Upper lobe of left lung (tissue), 6 donors: ENCODE measurements at regions not wholly inside any gene's neighbourhood (a gene's known extent, or its start where the extent isn't known, plus 50 kb on each side); places are given as distances from the start of the nearest gene placed in this dataset.

Source experiments
- ATAC-seq, 2 donors: fragments of 200-7000 bp; cut with Tn5 transposase; one replicate each; pipeline ENCODE4 v1.9.1; 2022; ENCODE audit warnings: mild to moderate bottlenecking in 2 of 2, moderate library complexity in 2 of 2; ENCODE audit not compliant: low FRiP score in 2 of 2
- DNase-seq, 2 donors: peaks; one replicate each; pipeline ENCODE4 v3.0.0-alpha.2; 2019 to 2020
- H3K27ac ChIP-seq, 4 donors: fragments of 200-600 bp; sonication (generic); one replicate each; pipeline ENCODE4 v1.5.1; 2016 to 2019
- H3K27me3 ChIP-seq, 4 donors: fragments of 200-600 bp; sonication (generic); one replicate each; pipeline ENCODE4 v1.5.1; 2017 to 2019
- H3K36me3 ChIP-seq, 4 donors: fragments of 200-600 bp; sonication (generic); one replicate each; pipeline ENCODE4 v1.5.1; 2016 to 2019
- H3K4me1 ChIP-seq, 4 donors: fragments of 200-600 bp; sonication (generic); one replicate each; pipeline ENCODE4 v1.5.1; 2018 to 2019
- H3K4me3 ChIP-seq, 4 donors: fragments of 200-600 bp; sonication (generic); one replicate each; pipeline ENCODE4 v1.5.1; 2017 to 2019; ENCODE audit warnings: mild to moderate bottlenecking in 2 of 4, moderate library complexity in 1 of 4
- H3K9me3 ChIP-seq, 4 donors: fragments of 200-600 bp; sonication (generic); one replicate each; pipeline ENCODE4 v1.5.1; 2018 to 2019
- CTCF ChIP-seq, 6 experiments: fragments of 450-650 bp in 4 of 6; fragments of 200-600 bp in 2 of 6; sonication (generic) in 2 of 6; IDR thresholded peaks; one replicate each; pipeline ENCODE4 v1.5.1; 2016 to 2019; ENCODE audit warnings: antibody characterized with exemption in 6 of 6
- EP300 ChIP-seq, 4 donors: sonication (generic); formaldehyde crosslinking; IDR thresholded peaks; one replicate each; pipeline ENCODE4 v1.5.1; 2017; ENCODE audit warnings: antibody characterized with exemption in 4 of 4, control low read depth in 2 of 4
- POLR2A ChIP-seq, 4 donors: fragments of 450-650 bp; IDR thresholded peaks; one replicate each; pipeline ENCODE4 v1.5.1; 2016 to 2017; ENCODE audit warnings: antibody characterized with exemption in 4 of 4, mild to moderate bottlenecking in 2 of 4
- POLR2AphosphoS5 ChIP-seq, 2 donors: sonication (generic); formaldehyde crosslinking; IDR thresholded peaks; one replicate each; pipeline ENCODE4 v1.5.1; 2017; ENCODE audit warnings: antibody characterized with exemption in 2 of 2
- WGBS, 2 donors: methylation state at CpG; one replicate each; pipeline ENCODE4 v1.1.5; 2017 to 2018; 5-methylcytosine and 5-hydroxymethylcytosine counted together
- donor health status: DM: no; HTN: no; CAD: no; lungs with moderate emphysema.
- donor health status: DM: no; HTN: yes; CAD: no; lungs with severe emphysema.

GRCh38 chr4:138487230-138487629 lies 245.1 kb upstream of the SLC7A11 start:
- ATAC-seq: no peak
- no peaks in the 10 kb centered on the region for H3K9me3 ChIP-seq
- no peaks in the 10 kb centered on the region for H3K36me3 ChIP-seq
- no peak overlapping the region for H3K4me3 ChIP-seq
- no peak for TF ChIP-seq EP300 (IDR thresholded peaks at IDR 0.05)
- no peak for TF ChIP-seq POLR2AphosphoS5 (IDR thresholded peaks at IDR 0.05)
- TF ChIP-seq POLR2A (IDR thresholded peaks at IDR 0.05): no peak
- no peak for TF ChIP-seq CTCF (IDR thresholded peaks at IDR 0.05)
- DNase-seq: no peak
- 31 to 63% methylated on average over 2 of the region's 2 CpGs for WGBS, 2 donors
- no peaks in the 10 kb centered on the region for H3K27me3 ChIP-seq
- H3K4me1 ChIP-seq: no peaks in the 10 kb centered on the region
- H3K27ac ChIP-seq: no peak overlapping the region

- no peak for TF ChIP-seq POLR2AphosphoS5 (IDR thresholded peaks at IDR 0.05)
- no peak for TF ChIP-seq POLR2A (IDR thresholded peaks at IDR 0.05)
- no peak for TF ChIP-seq EP300 (IDR thresholded peaks at IDR 0.05)
- no peak for TF ChIP-seq CTCF (IDR thresholded peaks at IDR 0.05)
Measured at GRCh38 chr4:138485498-138485897, 243.3 kb upstream of the SLC7A11 start.

GRCh38 chr4:138475116-138475515 lies 233.0 kb upstream of the SLC7A11 start:
- Histone ChIP-seq H3K9me3 (no peaks in the 10 kb centered on the region), H3K4me1 (no peaks in the 10 kb centered on the region), H3K36me3 (no peaks in the 10 kb centered on the region), H3K27me3 (no peaks in the 10 kb centered on the region), H3K27ac (no peak overlapping the region), H3K4me3 (no peak overlapping the region)
- 88% methylated on average over 1 of the region's 1 CpG for WGBS, 2 donors
- no peak for TF ChIP-seq POLR2AphosphoS5 (IDR thresholded peaks at IDR 0.05)
- TF ChIP-seq CTCF (IDR thresholded peaks at IDR 0.05): no peak
- no peak for TF ChIP-seq EP300 (IDR thresholded peaks at IDR 0.05)
- TF ChIP-seq POLR2A (IDR thresholded peaks at IDR 0.05): no peak
- no peak for ATAC-seq
- DNase-seq: no peak

More at GRCh38 chr4:138485498-138485897, 243.3 kb upstream of the SLC7A11 start:
- no peaks in the 10 kb centered on the region for H3K36me3 ChIP-seq
- DNase-seq (no peak), ATAC-seq (no peak)
- H3K27ac ChIP-seq: no peak overlapping the region
- no peak overlapping the region for H3K4me3 ChIP-seq
- 86 to 96% methylated on average over 3 of the region's 3 CpGs for WGBS, 2 donors
- H3K27me3 ChIP-seq: no peaks in the 10 kb centered on the region
- H3K9me3 ChIP-seq: no peaks in the 10 kb centered on the region
- no peaks in the 10 kb centered on the region for H3K4me1 ChIP-seq

GRCh38 chr4:138473339-138473738 lies 231.2 kb upstream of the SLC7A11 start:
- Histone ChIP-seq H3K4me1 (no peaks in the 10 kb centered on the region), H3K36me3 (no peaks in the 10 kb centered on the region), H3K9me3 (no peaks in the 10 kb centered on the region), H3K27ac (no peak overlapping the region), H3K27me3 (no peaks in the 10 kb centered on the region), H3K4me3 (no peak overlapping the region)
- DNase-seq: no peak
- WGBS, 2 donors: 94 to 95% methylated on average over 4 of the region's 4 CpGs
- no peak for ATAC-seq
- no peak for TF ChIP-seq POLR2A (IDR thresholded peaks at IDR 0.05)
- TF ChIP-seq EP300 (IDR thresholded peaks at IDR 0.05): no peak
- TF ChIP-seq CTCF (IDR thresholded peaks at IDR 0.05): no peak
- no peak for TF ChIP-seq POLR2AphosphoS5 (IDR thresholded peaks at IDR 0.05)
